Fibroblast of villous mesenchyme (primary cell): ENCODE measurements at regions not wholly inside any gene's neighbourhood (a gene's known extent, or its start where the extent isn't known, plus 50 kb on each side); places are given as distances from the start of the nearest gene placed in this dataset.

Source experiments
- DNase-seq: peaks from one replicate; pipeline ENCODE4 v3.0.0-alpha.2; 2010; ENCODE audit warnings: low read depth
- H3K4me3 ChIP-seq: 2 replicates; pipeline ENCODE4 v1.5.1; 2011; ENCODE audit warnings: low read depth, mild to moderate bottlenecking, low read length
- CTCF ChIP-seq: IDR thresholded peaks from 2 replicates; pipeline ENCODE4 v1.5.1; 2012; ENCODE audit warnings: low read depth, mild to moderate bottlenecking, low read length; ENCODE audit not compliant: insufficient read depth

- no peak for DNase-seq
- H3K4me3 ChIP-seq, result no peak overlapping the region
- TF ChIP-seq CTCF, result no peak
Measured at GRCh38 chr1:29820401-29820800, 584.1 kb downstream of the PTPRU start.

GRCh38 chr1:29812408-29813135, 576.2 kb downstream of the PTPRU start:
- no peak for DNase-seq
- no peak for TF ChIP-seq CTCF
- H3K4me3 ChIP-seq, result no peak overlapping the region

GRCh38 chr1:29811727-29812407, 575.5 kb downstream of the PTPRU start:
- DNase-seq, result no peak
- TF ChIP-seq CTCF, result no peak

GRCh38 chr1:29811247-29811646, 574.9 kb downstream of the PTPRU start:
- no peak for TF ChIP-seq CTCF
- DNase-seq, result no peak
- no peak overlapping the region for H3K4me3 ChIP-seq

More at GRCh38 chr1:29811727-29812407, 575.5 kb downstream of the PTPRU start:
- H3K4me3 ChIP-seq, result no peak overlapping the region

- TF ChIP-seq CTCF, result no peak
- H3K4me3 ChIP-seq, result no peak overlapping the region
- DNase-seq, result no peak
Measured at GRCh38 chr1:29810121-29811120, 574.1 kb downstream of the PTPRU start.

- DNase-seq, result no peak
- no peak for TF ChIP-seq CTCF
- no peak overlapping the region for H3K4me3 ChIP-seq
Measured at GRCh38 chr1:29809446-29810120, 573.3 kb downstream of the PTPRU start.
